ENCODE measurements at regions not wholly inside any gene's neighbourhood (a gene's known extent, or its start where the extent isn't known, plus 50 kb on each side); places are given as distances from the start of the nearest gene placed in this dataset.

DNA sequence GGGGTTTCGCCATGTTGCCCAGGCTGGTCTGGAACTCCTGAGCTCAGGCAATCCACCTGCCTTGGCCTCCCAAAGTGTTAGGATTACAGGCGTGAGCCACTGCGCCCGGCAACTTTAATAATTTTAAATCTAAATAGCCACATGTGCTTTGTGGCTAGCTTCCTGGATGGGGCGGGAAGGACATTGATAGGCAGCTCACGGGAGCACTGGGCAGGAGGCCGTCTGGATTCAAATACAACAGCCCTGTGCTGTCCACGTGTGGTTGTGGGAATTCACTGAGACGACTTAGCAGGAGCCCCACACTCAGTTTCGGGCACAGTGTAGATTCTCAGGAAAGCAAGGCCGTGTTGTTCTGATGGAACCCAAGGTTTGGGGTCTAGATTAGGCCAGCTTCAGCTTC lies 177.1 kb downstream of the ETS2 start:
- Histone ChIP-seq H3K4me3 (no peak overlapping the region), H3K4me1 (peaks cover 0 to 4% of the 10 kb centered on the region in 2 donors), H3K9me3 (no peaks in the 10 kb centered on the region), H3K27me3 (no peaks in the 10 kb centered on the region), H3K36me3 (no peaks in the 10 kb centered on the region), H3K27ac (no peak overlapping the region)
- intact Hi-C loops (cut with DNase I; ENCODE audit: low total_unique reads): no loop called here
- DNase-seq: no peak
- TF ChIP-seq, protein P1, sequence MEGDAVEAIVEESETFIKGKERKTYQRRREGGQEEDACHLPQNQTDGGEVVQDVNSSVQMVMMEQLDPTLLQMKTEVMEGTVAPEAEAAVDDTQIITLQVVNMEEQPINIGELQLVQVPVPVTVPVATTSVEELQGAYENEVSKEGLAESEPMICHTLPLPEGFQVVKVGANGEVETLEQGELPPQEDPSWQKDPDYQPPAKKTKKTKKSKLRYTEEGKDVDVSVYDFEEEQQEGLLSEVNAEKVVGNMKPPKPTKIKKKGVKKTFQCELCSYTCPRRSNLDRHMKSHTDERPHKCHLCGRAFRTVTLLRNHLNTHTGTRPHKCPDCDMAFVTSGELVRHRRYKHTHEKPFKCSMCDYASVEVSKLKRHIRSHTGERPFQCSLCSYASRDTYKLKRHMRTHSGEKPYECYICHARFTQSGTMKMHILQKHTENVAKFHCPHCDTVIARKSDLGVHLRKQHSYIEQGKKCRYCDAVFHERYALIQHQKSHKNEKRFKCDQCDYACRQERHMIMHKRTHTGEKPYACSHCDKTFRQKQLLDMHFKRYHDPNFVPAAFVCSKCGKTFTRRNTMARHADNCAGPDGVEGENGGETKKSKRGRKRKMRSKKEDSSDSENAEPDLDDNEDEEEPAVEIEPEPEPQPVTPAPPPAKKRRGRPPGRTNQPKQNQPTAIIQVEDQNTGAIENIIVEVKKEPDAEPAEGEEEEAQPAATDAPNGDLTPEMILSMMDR (IDR thresholded peaks at IDR 0.05): no peak
- TF ChIP-seq POLR2A (IDR thresholded peaks at IDR 0.05): no peak

GRCh38 chr21:38982096-38982495 lies 176.4 kb downstream of the ETS2 start:
- intact Hi-C loops (cut with DNase I; ENCODE audit: low total_unique reads): no loop called here
- Histone ChIP-seq H3K27ac (no peak overlapping the region), H3K9me3 (no peaks in the 10 kb centered on the region), H3K4me1 (peaks cover 0 to 4% of the 10 kb centered on the region in 2 donors), H3K4me3 (no peak overlapping the region), H3K36me3 (no peaks in the 10 kb centered on the region), H3K27me3 (no peaks in the 10 kb centered on the region)
- no peak for DNase-seq
- TF ChIP-seq, protein P1 (IDR thresholded peaks at IDR 0.05): no peak
- TF ChIP-seq POLR2A (IDR thresholded peaks at IDR 0.05): no peak

DNA sequence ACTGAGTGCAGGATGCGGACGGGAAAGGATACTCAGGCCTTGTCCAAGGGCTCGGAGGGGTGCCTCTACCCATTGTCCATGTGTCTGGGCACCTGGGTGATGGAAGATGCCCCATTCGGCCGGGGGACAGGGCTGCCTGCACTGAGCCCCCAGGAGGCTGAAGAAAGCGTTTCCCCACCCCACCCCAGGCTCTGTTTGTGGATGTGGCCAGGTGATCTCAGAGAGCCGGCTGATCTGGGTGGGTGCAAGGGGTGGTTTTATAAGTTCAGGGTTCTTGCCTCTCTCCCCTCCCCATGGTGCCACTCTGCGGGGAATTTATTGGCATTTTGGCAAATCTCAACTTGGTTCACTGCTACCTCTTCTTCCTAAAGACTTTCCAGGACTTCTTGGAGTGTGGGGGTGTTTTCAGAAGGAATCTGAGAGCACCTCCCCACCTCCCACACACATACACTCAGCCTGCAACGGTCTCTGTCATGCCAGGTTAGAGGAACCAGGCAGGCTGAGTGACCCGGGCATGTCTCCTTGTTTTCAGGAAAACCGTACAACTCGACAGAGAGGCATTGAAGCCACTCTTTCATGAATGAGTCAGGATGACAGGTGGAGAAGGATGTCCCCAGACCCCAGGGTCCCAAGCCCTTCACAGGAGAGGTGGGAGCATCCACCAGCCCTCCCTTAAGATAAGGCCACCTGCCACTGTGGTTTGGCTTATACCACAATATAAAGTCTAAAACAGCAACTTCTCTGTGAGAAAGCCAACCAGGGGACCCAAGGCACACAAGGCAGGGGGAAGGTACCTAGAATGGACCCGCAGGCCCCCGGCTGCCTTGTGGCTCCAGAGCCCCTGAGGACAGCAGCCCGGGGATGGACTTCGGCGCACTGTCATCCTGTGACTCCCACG lies 174.9 kb downstream of the ETS2 start:
- TF ChIP-seq POLR2A (IDR thresholded peaks at IDR 0.05): no peak
- TF ChIP-seq, protein P1 (IDR thresholded peaks at IDR 0.05): no peak
- Histone ChIP-seq H3K9me3 (no peaks in the 10 kb centered on the region), H3K27me3 (no peaks in the 10 kb centered on the region), H3K4me3 (no peak overlapping the region), H3K4me1 (peaks cover 0 to 1% of the 10 kb centered on the region in 2 donors), H3K36me3 (no peaks in the 10 kb centered on the region), H3K27ac (no peak overlapping the region)
- no peak for DNase-seq
- intact Hi-C loops (cut with DNase I; ENCODE audit: low total_unique reads): no loop called here

- no peak for TF ChIP-seq POLR2A (IDR thresholded peaks at IDR 0.05)
- TF ChIP-seq, protein P1 (IDR thresholded peaks at IDR 0.05): no peak
- H3K27ac ChIP-seq: peak overlapping the region in 1 of 2 donors; percentile 54
- intact Hi-C loops (cut with DNase I; ENCODE audit: low total_unique reads): no loop called here
- DNase-seq: peak in 1 of 2 donors; percentile 59
- no peak overlapping the region for H3K4me3 ChIP-seq
- H3K4me1 ChIP-seq: no peaks in the 10 kb centered on the region
- H3K9me3 ChIP-seq: no peaks in the 10 kb centered on the region
- H3K36me3 ChIP-seq: no peaks in the 10 kb centered on the region
- no peaks in the 10 kb centered on the region for H3K27me3 ChIP-seq
Observed at GRCh38 chr21:38979271-38980121, 173.8 kb downstream of the ETS2 start.

- H3K4me1 ChIP-seq: no peaks in the 10 kb centered on the region
- no peak for TF ChIP-seq POLR2A (IDR thresholded peaks at IDR 0.05)
- TF ChIP-seq, protein P1 (IDR thresholded peaks at IDR 0.05): no peak
- H3K4me3 ChIP-seq: no peak overlapping the region
- H3K36me3 ChIP-seq: no peaks in the 10 kb centered on the region
- no peaks in the 10 kb centered on the region for H3K27me3 ChIP-seq
- no peaks in the 10 kb centered on the region for H3K9me3 ChIP-seq
- no peak for DNase-seq
- intact Hi-C loops (cut with DNase I; ENCODE audit: low total_unique reads): no loop called here
- no peak overlapping the region for H3K27ac ChIP-seq
Observed at GRCh38 chr21:38976900-38977299, 171.2 kb downstream of the ETS2 start.
